Stimulated activated naive CD8-positive, alpha-beta T cell treated with anti-CD3 and anti-CD28 coated beads, Interleukin-15, amount 100 ng/mL, for 72 hours (primary cell): ENCODE measurements at regions not wholly inside any gene's neighbourhood (a gene's known extent, or its start where the extent isn't known, plus 50 kb on each side); places are given as distances from the start of the nearest gene placed in this dataset.

Experiments
- ATAC-seq: fragments of 150-1000 bp; cut with Tn5 transposase; 2 replicates; pipeline ENCODE4 v1.10.0; 2021; ENCODE audit warnings: mild to moderate bottlenecking, moderate library complexity
- DNase-seq, 2 donors: peaks; one replicate each; pipeline ENCODE4 v3.0.0; 2021 to 2022
- H3K27ac Mint-ChIP-seq, 2 donors: one replicate each; pipeline ENCODE4 v1.8.0; 2022; ENCODE audit warnings: mild to moderate bottlenecking in 2 of 2, mixed read lengths in 2 of 2, moderate library complexity in 2 of 2
- H3K27me3 Mint-ChIP-seq: one replicate; pipeline ENCODE4 v1.8.0; 2022; ENCODE audit warnings: mixed read lengths
- H3K4me1 Mint-ChIP-seq: one replicate; pipeline ENCODE4 v1.8.0; 2022; ENCODE audit warnings: mild to moderate bottlenecking, mixed read lengths
- H3K4me3 Mint-ChIP-seq, 2 donors: one replicate each; pipeline ENCODE4 v1.8.0; 2022; ENCODE audit warnings: mild to moderate bottlenecking in 2 of 2, mixed read lengths in 2 of 2, moderate library complexity in 1 of 2
- H3K9me3 Mint-ChIP-seq, 2 donors: one replicate each; pipeline ENCODE4 v1.8.0; 2022; ENCODE audit warnings: mixed read lengths in 2 of 2

- H3K9me3 Mint-ChIP-seq, result peaks cover 0 to 7% of the 10 kb centered on the region in 2 donors
- H3K27ac Mint-ChIP-seq, result no peak overlapping the region
- ATAC-seq (no peak), DNase-seq (no peak)
- no peak overlapping the region for H3K4me3 Mint-ChIP-seq
- H3K27me3 Mint-ChIP-seq, result no peaks in the 10 kb centered on the region
- no peaks in the 10 kb centered on the region for H3K4me1 Mint-ChIP-seq
These were observed 577.4 kb upstream of the GCFC2 start for GRCh38 chr2:76288146-76288545.

GRCh38 chr2:76283350-76283749 lies 572.6 kb upstream of the GCFC2 start:
- no peak overlapping the region for H3K27ac Mint-ChIP-seq
- no peak for DNase-seq
- H3K4me3 Mint-ChIP-seq, result no peak overlapping the region
- H3K27me3 Mint-ChIP-seq, result no peaks in the 10 kb centered on the region
- ATAC-seq, result no peak
- no peaks in the 10 kb centered on the region for H3K4me1 Mint-ChIP-seq
- peaks cover 0 to 7% of the 10 kb centered on the region in 2 donors for H3K9me3 Mint-ChIP-seq

GRCh38 chr2:76281156-76281841 lies 570.6 kb upstream of the GCFC2 start:
- no peak overlapping the region for H3K4me3 Mint-ChIP-seq
- DNase-seq (no peak), ATAC-seq (no peak)
- no peaks in the 10 kb centered on the region for H3K4me1 Mint-ChIP-seq
- H3K27ac Mint-ChIP-seq, result no peak overlapping the region
- H3K9me3 Mint-ChIP-seq, result peaks cover 7 to 12% of the 10 kb centered on the region in 2 donors
- no peaks in the 10 kb centered on the region for H3K27me3 Mint-ChIP-seq

GRCh38 chr2:76280686-76281085 lies 570.0 kb upstream of the GCFC2 start:
- H3K9me3 Mint-ChIP-seq, result peaks cover 10 to 12% of the 10 kb centered on the region in 2 donors
- ATAC-seq (no peak), DNase-seq (no peak)
- H3K27me3 Mint-ChIP-seq, result no peaks in the 10 kb centered on the region
- H3K4me3 Mint-ChIP-seq, result no peak overlapping the region
- H3K27ac Mint-ChIP-seq, result no peak overlapping the region
- no peaks in the 10 kb centered on the region for H3K4me1 Mint-ChIP-seq

- Mint-ChIP-seq H3K27ac (no peak overlapping the region), H3K4me3 (no peak overlapping the region), H3K9me3 (peaks cover 5 to 12% of the 10 kb centered on the region in 2 donors), H3K4me1 (no peaks in the 10 kb centered on the region), H3K27me3 (no peaks in the 10 kb centered on the region)
- ATAC-seq (no peak), DNase-seq (no peak)
These were observed 568.4 kb upstream of the GCFC2 start for GRCh38 chr2:76279142-76279541.

GRCh38 chr2:76275788-76276187 lies 565.1 kb upstream of the GCFC2 start:
- no peak overlapping the region for H3K4me3 Mint-ChIP-seq

GRCh38 chr2:76274676-76275075 lies 564.0 kb upstream of the GCFC2 start:
- DNase-seq, result no peak
- H3K27ac Mint-ChIP-seq, result no peak overlapping the region
- H3K4me3 Mint-ChIP-seq, result no peak overlapping the region
- H3K4me1 Mint-ChIP-seq, result no peaks in the 10 kb centered on the region
- ATAC-seq, result no peak
- H3K27me3 Mint-ChIP-seq, result no peaks in the 10 kb centered on the region
- peaks cover 17 to 19% of the 10 kb centered on the region in 2 donors for H3K9me3 Mint-ChIP-seq

More at GRCh38 chr2:76275788-76276187, 565.1 kb upstream of the GCFC2 start:
- no peaks in the 10 kb centered on the region for H3K4me1 Mint-ChIP-seq
- DNase-seq (no peak), ATAC-seq (no peak)
- H3K27me3 Mint-ChIP-seq, result no peaks in the 10 kb centered on the region
- no peak overlapping the region for H3K27ac Mint-ChIP-seq
- H3K9me3 Mint-ChIP-seq, result peaks cover 17 to 19% of the 10 kb centered on the region in 2 donors

GRCh38 chr2:76274160-76274559 lies 563.4 kb upstream of the GCFC2 start:
- H3K9me3 Mint-ChIP-seq, result peaks cover 17 to 19% of the 10 kb centered on the region in 2 donors
- no peak for DNase-seq
- no peak overlapping the region for H3K4me3 Mint-ChIP-seq
- H3K27ac Mint-ChIP-seq, result no peak overlapping the region
- no peaks in the 10 kb centered on the region for H3K4me1 Mint-ChIP-seq
- no peaks in the 10 kb centered on the region for H3K27me3 Mint-ChIP-seq
- ATAC-seq, result no peak

GRCh38 chr2:76270096-76270710 lies 559.5 kb upstream of the GCFC2 start:
- H3K9me3 Mint-ChIP-seq, result peaks cover 5 to 13% of the 10 kb centered on the region in 2 donors
- H3K4me3 Mint-ChIP-seq, result no peak overlapping the region
- ATAC-seq (no peak), DNase-seq (no peak)
- H3K4me1 Mint-ChIP-seq, result no peaks in the 10 kb centered on the region
- no peak overlapping the region for H3K27ac Mint-ChIP-seq
- no peaks in the 10 kb centered on the region for H3K27me3 Mint-ChIP-seq

GRCh38 chr2:76268902-76269620 lies 558.3 kb upstream of the GCFC2 start:
- no peak overlapping the region for H3K27ac Mint-ChIP-seq
- H3K9me3 Mint-ChIP-seq, result peaks cover 5 to 13% of the 10 kb centered on the region in 2 donors
- H3K27me3 Mint-ChIP-seq, result no peaks in the 10 kb centered on the region
- H3K4me3 Mint-ChIP-seq, result no peak overlapping the region
- DNase-seq, result no peak
- no peaks in the 10 kb centered on the region for H3K4me1 Mint-ChIP-seq
- no peak for ATAC-seq

GRCh38 chr2:76268484-76268883 lies 557.8 kb upstream of the GCFC2 start:
- ATAC-seq, result no peak
- Mint-ChIP-seq H3K27me3 (no peaks in the 10 kb centered on the region), H3K4me1 (no peaks in the 10 kb centered on the region), H3K4me3 (no peak overlapping the region), H3K9me3 (peaks cover 5 to 13% of the 10 kb centered on the region in 2 donors), H3K27ac (no peak overlapping the region)
- DNase-seq, result no peak

GRCh38 chr2:76257802-76258201 lies 547.1 kb upstream of the GCFC2 start:
- DNase-seq (no peak), ATAC-seq (no peak)
- Mint-ChIP-seq H3K4me1 (no peaks in the 10 kb centered on the region), H3K27ac (no peak overlapping the region), H3K9me3 (no peaks in the 10 kb centered on the region), H3K4me3 (no peak overlapping the region), H3K27me3 (no peaks in the 10 kb centered on the region)

GRCh38 chr2:76256458-76257088 lies 545.9 kb upstream of the GCFC2 start:
- H3K4me3 Mint-ChIP-seq, result no peak overlapping the region
- no peak for ATAC-seq
- H3K9me3 Mint-ChIP-seq, result no peaks in the 10 kb centered on the region
- DNase-seq, result no peak
- no peak overlapping the region for H3K27ac Mint-ChIP-seq
- no peaks in the 10 kb centered on the region for H3K27me3 Mint-ChIP-seq
- H3K4me1 Mint-ChIP-seq, result no peaks in the 10 kb centered on the region

- no peak overlapping the region for H3K4me3 Mint-ChIP-seq
- H3K4me1 Mint-ChIP-seq, result no peaks in the 10 kb centered on the region
- no peak for ATAC-seq
These were observed 542.0 kb upstream of the GCFC2 start for GRCh38 chr2:76252704-76253103.

GRCh38 chr2:76251342-76251741 lies 540.6 kb upstream of the GCFC2 start:
- no peak for DNase-seq
- Mint-ChIP-seq H3K4me3 (no peak overlapping the region), H3K27me3 (no peaks in the 10 kb centered on the region), H3K27ac (no peak overlapping the region), H3K4me1 (no peaks in the 10 kb centered on the region), H3K9me3 (no peaks in the 10 kb centered on the region)
- no peak for ATAC-seq

More at GRCh38 chr2:76252704-76253103, 542.0 kb upstream of the GCFC2 start:
- no peak overlapping the region for H3K27ac Mint-ChIP-seq
- no peak for DNase-seq
- H3K9me3 Mint-ChIP-seq, result no peaks in the 10 kb centered on the region
- H3K27me3 Mint-ChIP-seq, result no peaks in the 10 kb centered on the region

GRCh38 chr2:76247006-76247405 lies 536.3 kb upstream of the GCFC2 start:
- ATAC-seq (no peak), DNase-seq (no peak)
- H3K4me3 Mint-ChIP-seq, result no peak overlapping the region
- no peaks in the 10 kb centered on the region for H3K4me1 Mint-ChIP-seq
- no peak overlapping the region for H3K27ac Mint-ChIP-seq
- no peaks in the 10 kb centered on the region for H3K27me3 Mint-ChIP-seq
- H3K9me3 Mint-ChIP-seq, result peaks cover 0 to 3% of the 10 kb centered on the region in 2 donors
